Left forelimb (tissue), 1 donor: ENCODE measurements at regions not wholly inside any gene's neighbourhood (a gene's known extent, or its start where the extent isn't known, plus 50 kb on each side); places are given as distances from the start of the nearest gene placed in this dataset.

Source experiments
- DNase-seq: peaks from one replicate; pipeline ENCODE4 v3.0.0-alpha.2; 2018; ENCODE audit warnings: low spot score

DNA sequence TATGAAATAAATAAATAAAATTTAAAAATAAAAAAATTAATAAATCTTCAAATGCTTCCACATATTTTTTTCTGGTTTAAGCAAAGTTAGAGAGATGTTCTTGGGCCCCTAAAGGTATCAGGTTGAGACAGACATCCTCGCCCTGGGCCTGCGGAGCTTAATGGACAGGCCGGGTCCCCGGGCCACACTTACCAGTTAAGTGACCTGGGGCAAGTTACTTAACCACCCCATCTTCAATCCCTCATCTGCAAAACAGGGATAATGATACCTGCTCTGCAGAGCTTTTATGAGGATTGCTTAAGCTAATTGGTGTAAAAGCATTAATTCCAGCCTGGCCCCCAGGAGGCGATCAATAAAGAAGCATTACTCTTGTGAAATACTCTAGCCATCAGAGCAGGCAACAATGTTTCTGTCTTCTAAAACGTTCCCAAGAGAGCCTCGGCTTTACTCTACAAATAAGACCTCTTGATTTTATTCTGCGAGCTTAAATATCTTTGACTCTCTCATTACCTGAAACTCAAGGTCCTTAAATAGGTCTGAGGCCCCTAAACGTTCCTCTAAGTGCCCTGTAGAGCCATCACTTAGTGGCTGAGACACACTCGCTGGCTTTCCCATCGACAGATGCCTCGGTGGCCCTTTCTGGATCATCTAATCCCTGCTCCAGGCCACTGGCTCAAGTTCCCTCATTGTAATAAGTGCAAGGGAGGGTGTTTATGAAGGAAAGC lies 81.1 kb upstream of the DIO3 start:
- DNase-seq, result peak; percentile 52

DNA sequence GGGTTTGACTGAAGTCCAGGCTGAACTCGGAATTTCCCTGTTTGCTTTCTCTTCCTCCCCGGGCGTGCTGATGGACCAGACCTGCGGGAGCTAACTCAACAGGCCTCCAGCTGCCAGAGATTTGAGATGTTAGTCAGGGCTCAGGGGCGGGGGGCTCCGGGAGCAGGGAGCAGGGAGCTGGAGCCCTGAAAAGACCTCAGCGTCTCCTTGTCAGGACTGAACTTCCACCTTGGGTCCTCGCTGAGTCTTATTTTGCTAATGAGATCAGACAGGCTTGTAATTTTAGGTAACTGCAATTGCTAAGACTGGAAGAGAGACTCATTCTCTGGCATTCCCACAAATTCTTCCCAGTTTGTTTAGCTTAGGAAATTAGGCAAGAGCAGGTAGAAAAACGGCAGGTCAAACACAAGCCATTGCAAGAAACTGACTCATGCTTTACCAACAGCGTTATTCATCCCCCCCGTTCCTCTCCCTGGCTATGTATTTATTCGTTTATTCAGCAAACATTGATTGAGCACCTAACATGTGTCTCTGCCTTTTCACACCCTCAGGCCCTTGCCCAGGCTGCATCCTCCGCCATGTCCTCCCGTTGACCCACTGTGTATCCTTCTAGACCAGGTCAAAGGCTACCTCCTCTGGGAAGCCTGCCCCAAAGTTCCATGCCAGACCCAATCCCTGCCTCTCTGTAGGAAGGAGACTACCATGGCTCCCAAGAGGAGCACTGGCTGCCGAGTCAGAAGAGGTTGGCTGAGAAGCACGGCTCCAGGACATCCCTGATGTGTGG lies 80.4 kb upstream of the DIO3 start:
- DNase-seq, result peak; percentile 38

DNA sequence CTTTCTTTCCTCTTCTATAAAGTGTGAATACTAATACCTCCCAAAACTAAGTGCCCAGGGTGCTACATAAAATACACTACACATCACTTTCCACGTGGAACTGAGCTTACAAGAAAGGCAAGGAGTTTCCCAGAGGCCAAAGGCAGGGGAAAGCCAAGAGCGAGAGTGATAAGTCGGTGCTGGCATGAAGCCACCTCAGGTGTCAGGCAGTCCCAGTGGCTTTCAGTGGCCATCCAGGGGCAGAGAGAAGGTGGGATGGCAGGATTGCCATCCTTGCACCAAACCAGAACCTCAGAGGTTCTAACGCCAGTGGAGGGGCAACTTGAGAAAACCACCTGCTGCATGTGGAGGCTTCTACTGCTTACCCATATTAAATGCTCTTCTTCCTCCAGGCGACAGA lies 79.7 kb upstream of the DIO3 start:
- peak; percentile 47 for DNase-seq

DNA sequence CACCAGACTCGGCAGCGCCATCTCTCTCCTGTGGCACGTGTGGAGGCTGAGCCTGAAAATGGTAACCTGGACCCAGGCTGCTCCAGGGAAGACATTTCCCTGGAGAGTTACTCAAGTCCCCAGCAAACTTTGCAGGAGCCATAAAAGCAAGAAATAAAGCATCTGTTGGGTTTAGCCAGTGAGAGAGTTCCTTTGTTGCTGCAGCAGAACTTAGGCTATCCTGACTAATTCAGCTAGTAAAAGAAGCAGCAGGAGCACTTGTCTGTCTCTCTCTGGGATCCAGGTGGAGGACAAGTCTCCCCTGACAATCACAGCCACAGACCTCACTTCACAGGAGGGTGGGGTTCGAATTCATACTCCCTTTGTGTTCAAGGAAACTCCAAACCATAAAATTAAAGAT lies 79.2 kb upstream of the DIO3 start:
- DNase-seq, result peak; percentile 15

DNA sequence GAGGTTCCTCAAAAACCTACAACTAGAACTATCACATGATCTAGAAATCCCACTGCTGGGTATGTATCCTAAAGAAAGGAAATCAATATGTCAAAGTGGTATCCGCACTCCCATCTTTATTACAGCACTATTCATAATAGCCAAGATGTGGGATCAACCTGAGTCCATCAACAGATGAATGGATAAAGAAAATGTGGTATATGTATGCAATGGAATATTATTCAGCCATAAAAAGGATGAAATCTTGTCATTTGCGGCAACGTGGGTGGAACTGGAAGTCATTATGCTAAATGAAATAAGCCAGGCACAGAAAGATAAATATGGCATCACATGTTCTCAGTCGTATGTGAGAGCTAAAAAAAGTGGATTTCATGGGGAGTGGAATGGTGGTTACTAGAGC lies 77.5 kb upstream of the DIO3 start:
- no peak for DNase-seq

DNA sequence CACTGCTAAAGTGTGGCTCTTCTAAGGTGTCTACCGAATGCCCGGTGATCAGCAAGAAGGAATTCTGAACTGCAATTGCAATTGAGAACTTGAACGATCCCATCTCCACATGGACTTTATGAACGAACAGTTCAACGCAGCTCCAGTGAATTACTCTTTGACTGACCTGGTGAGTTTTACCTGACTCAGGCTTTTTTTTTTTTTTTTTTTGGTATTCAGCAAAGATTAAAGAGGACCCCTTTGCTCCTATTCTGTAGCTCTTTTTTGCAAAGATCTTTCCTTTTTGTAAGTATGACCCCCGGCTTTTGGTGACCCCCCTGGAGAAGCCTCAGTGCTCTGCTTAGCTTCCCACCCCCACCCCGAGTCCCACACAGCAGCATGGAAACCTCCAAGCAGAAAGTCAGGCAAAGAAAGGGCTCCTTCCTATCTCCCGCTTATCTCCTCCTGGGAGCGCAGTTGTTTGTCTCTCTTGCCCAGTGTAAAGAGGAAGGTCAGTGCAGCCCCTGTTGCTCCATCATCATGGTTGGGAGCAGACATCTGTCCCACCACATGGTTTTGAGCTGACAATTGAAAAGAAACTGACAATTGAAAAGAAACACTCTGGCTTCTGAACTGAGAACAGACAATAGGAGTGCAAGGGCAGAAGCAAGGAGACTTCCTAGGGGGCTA lies 72.1 kb upstream of the DIO3 start:
- peak; percentile 30 for DNase-seq

DNA sequence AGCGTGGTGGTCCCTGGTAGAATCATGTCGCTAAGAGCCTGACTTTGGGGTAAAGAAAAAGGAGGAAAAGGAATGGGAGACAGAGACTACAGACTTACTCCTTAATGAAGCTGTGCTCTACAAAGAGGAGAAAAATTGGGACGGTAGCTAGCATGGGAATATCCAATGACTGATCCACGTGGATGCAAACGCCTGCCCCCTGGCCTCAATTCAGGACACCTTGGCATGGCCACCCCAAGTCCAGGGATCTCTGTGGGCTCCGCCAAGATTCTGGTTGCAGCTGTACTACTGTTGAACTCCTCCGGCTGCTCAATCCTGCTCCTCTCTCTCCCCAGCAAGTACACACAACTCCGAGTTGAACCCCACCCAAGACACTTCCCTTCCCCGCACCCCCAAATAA lies 70.5 kb upstream of the DIO3 start:
- DNase-seq, result peak; percentile 54

DNA sequence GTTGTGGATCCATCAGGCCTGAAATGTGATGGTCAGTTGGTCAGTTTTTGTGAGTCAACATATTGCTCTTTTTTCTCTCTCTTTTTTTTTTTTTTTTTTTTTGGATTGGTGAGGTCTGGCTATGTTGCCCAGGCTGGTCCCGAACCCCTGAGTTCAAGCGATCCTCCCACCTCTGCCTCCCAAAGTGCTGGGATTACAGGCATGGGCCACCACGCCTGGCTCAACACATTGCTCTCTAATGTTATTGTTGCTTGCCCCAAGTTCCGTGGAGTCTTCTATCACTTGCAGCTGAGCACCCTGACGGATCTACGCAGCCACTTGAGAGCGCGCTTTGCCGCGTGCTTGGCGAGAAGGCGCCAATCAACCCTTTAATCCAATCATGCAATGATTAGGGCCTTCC lies 69.5 kb upstream of the DIO3 start:
- DNase-seq, result peak; percentile 38

DNA sequence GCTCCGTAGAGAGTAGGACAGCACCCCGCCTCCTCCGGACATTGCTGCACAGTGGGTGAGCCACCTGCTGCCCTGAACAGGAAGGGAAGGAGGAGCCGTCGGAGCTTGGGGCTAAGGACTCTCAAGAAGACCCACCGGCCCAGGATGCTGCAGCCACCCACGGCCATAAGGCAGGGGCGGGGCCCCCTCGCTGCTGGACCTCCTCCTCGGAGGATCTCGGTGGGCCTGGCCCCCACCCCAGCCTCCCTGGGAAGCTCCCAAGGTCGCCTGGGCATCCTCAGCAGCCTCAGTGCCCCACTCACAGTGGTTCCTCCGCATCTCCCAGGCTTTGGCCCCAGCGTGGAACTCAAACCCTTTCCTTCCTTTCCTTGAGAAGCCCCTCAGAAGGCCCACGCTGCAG lies 68.6 kb upstream of the DIO3 start:
- DNase-seq, result no peak

DNA sequence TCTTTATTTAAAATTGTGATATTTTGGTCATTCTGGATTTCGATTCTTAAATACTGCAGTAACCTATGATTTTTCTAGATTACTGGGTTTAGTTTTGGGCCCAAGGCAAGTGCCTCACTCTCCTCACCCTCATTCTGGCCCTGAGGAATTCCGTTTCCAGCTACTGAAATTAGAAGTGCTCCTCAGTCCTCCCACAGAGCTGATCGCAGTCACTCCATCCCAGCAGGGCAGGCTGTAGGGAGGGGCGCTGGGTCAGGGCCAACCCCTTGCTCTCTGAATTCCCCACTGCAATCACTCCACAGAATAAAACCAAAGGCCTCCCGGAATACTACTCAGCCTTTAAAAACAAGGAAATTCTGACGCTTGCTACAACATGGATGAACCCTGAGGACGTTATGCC lies 66.5 kb upstream of the DIO3 start:
- DNase-seq, result no peak

DNA sequence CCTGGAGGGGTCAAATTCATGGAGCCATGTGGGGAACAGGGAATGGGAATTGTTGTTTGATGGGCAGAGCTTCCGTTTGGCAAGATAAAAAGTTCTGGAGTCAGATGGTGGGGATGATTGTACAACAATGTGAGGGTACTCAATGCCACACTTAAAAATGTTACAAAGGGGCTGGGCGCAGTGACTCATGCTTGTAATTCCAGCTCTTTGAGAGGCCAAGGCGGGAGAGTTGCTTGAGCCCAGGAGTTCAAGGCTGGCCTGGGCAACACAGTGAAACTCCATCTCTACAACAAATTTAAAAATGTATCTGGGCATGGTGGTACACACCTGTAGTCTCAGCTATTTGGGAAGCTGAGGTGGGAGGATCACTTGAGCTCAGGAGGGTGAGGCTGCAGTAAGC lies 66.0 kb upstream of the DIO3 start:
- DNase-seq, result no peak

DNA sequence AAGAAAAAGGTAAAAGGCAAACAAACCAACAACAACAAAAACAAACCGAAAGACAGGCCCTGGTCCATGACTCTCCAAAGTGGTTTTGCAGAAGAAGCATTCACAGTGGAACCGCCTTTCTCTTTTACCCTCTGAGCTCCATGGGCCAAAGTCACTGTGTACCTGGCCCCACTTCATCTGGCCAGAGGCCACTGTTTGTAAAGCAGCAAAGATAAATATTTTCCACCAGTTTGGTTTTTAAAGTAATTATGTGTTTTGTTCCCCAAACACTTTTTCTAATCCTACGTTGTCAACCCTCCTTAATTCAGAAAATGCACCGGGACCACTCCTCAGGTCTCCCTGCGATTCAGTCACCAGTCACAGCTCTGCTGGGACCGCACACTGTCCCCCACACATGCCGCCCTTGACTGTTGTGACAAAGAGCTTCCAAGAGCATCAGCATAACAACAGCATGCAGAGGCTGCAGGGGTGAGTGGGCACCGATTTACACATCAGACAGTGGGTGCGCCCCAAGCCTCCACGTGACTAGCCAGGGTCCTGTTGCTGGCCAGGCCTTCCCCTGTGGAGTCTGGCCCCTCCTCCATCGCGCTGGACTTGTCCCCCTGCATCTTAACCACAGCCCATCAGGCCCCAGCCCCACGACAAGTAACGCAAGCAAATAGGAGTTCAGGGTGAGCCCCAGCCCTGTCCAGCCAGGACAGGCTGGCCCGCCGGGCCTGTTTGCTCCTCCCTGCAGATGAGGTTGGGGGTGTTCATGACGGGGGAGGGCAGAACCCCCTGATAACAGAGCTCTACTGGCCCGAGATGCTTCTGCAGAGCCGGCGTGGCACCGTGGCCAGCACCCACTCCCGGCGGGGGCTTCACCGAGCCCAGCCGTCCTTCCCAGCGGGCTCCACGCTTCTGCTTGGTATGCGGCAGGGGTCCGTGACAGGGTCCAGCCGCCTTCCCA lies 65.2 kb upstream of the DIO3 start:
- peak; percentile 59 for DNase-seq

DNA sequence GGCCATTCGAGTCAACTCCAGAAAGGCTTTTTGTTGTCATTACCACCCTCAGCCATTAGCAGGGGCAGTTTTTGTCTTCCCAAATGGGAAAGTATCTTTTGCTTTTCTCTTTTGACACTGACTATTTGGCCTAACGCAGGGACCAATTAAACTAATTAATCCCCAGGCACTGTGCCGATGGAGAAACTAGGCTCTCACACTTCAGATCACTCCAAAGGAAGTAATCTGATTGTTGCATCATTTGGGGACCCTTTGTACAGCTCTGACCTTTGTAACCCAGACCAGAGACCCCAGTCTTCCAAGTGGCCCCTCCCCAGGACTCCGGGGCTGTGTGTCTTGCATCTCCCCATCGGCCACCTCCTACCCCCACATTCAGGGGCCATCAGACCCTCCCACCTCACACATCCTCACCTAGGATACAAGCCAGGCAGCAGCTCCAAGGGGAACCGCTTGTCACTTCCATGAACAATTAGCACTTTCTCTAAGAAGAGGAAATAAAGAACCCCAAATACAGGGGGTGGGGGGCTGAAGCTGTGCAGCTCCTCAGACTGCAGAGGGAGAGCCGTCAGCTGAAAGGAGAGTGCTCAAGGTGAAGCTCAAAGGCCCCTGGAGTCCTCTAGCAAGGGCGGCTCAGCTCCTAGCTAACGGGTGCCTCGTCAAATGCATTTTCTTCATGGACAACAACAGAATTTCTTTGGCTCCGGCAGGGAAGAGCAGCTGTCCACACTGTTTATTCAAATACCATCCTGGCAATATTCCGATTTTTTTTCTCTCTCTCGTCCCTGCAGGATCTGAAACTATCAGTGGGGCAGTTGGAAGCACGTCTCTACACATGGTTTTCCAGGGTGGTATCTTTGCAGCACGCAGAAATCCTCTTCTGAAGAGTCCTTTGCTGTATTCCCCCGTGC lies 64.3 kb upstream of the DIO3 start:
- peak; percentile 46 for DNase-seq

DNA sequence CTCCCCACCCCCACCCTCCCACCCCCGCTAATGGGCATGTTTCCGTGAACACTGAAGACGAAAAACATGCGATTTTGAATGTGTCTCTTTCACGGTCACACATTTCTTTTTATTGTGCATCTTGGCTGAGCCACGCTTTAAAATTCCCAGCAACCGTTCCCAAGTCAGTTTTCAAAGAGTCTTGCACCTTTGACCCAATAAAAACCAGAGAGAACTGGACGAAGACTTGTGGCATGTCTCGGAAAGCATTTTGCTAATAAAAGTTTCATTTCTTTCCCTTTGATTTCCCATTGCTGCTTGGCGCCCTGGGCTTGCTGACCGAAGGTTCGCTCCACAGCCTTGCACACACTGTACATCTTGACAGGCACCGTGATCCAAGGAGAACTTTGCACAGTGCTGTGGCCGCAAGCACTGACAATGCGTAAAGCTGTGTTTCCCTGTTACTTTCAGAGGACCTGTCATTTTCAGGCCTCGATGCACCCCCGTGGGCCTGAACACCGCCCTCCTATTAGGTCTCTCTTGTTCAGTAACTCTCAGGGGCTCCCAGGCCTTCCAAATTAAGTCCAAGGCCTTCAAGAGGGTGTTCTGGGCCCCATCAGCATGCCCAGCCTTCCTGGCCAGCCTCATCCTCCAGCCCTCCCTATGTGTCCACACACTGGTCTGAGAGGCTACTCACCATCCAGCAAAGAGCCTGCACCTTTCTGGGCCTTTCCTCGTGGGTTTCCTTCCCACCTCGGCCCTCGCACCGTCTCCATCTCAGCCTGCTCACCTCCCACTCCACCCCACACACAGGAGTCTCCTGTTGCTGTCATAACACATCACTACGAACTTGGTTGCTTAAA lies 63.4 kb upstream of the DIO3 start:
- peak; percentile 30 for DNase-seq

DNA sequence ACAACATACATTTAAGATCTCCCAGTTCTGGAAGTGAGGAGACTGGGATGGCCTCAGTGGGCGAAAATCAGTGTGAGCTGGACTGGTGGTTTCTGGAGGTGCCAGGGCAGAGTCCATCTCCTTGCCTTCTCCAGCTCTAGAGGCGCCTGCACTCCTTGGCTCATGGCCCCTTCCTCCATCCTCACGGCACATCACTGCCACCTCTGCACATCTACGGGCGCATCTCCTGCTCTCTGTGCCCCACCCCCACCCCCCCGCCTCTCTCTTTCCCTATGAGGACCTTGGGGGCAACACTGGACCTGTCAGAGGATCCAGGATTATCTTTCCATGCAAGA lies 62.8 kb upstream of the DIO3 start:
- DNase-seq, result no peak

DNA sequence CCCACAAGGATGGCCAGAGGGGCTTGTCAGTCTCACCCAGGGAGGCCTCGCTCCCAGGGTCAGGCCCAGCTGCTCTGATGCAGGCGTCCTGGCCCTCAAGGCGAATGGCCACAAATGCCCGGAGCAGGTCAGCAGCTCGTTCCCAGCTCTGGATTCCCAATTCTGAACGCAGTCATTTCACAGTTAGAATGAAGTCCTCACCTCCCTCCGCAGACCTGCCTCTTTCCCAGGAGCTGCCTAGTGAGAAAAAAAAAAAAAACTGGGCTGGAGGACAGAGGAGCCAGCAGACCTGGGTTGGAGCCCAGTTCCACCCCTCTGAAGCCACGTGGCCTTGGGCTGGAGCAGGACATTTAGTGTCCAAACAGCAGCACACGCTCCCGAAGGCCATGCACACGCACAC lies 62.2 kb upstream of the DIO3 start:
- DNase-seq, result peak; percentile 45

DNA sequence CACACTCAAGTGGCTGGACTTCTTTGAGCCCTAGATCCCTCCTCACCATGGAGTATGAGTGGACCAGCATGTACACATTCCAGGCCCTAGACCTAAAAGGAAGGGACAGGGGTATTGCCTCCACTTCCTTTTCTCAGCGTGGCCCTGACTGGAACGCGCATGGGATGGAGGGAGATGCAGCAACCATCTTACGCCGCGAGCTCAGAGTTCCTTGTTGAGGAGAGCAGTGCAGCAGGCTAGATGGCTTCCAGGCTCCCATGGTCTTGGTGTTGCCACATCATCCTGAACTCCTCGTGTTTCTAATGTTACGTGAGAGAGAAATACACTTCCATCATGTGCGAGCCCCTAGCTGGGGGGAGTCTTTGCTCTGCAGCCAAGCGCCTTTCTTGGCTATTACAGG lies 61.8 kb upstream of the DIO3 start:
- peak; percentile 53 for DNase-seq

DNA sequence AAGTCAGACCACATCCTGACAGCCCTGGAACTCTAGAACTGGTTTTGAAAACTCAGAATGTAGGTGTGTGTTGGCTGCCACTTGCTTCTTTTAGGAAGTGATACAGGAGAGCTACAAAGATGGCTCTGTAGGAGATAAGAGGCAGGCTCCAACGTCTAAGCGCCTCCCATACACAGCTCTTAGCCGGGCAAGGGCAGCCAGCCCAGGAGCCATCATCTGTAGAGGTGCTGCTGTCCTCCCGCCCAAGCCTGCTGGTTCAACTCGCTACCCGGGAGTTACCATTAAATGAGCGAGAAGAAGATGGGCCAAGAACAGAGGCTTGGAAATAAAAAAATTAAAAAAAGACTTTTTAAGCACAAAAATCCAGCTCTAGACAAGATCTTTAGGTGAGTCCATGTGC lies 61.2 kb upstream of the DIO3 start:
- peak; percentile 20 for DNase-seq

DNA sequence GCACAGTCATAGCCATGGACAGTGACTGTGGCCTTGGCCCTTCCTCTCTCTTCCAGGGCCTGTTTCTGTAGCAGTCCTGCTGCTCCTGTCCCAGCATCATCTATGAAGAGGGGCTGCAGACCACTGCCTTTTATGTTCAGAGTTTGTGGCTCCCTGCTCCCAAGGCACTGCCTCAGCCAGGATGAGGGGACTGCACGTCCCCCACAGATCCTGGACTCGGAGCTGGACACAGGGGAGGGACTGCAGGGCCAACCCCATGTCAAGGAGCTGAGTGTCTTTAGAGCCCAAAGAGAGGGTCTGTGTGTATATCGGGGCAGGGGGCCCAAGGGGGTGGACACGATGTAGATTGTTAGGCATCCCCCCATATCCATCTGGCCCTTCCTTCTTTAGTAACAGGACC lies 60.6 kb upstream of the DIO3 start:
- DNase-seq, result no peak

DNA sequence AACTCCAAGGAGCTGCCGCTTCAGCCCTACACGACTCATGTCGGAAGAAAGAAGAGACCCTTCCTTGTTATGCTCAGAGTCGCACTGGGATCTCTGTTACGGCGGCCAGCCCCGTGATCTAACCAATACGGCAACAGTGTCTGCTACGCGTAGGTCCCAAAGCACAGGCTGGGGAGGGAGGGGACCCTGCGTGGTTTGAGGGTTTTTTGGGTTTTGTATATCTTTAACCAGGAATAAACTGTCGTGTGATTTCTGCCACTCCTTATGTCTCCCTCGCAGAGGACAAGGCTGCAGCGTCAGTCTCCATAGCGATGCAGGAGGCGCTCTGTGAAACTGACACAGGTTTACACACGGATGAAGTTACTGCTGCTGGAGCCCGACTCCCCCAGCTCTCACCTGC lies 60.0 kb upstream of the DIO3 start:
- peak; percentile 50 for DNase-seq
